OCI-LY1 (cell line): ENCODE measurements at regions not wholly inside any gene's neighbourhood (a gene's known extent, or its start where the extent isn't known, plus 50 kb on each side); places are given as distances from the start of the nearest gene placed in this dataset.

Experiments used
- EZH2 ChIP-seq: fragments of 200-600 bp; sonication (generic), shearing (Covaris generic); IDR thresholded peaks from 2 replicates; pipeline ENCODE4 v1.8.0; 2017; ENCODE audit warnings: borderline replicate concordance, mixed run types, mild to moderate bottlenecking, antibody characterized with exemption, low read length, moderate library complexity, mixed read lengths
- TF ChIP-seq, protein P1 (sequence below): fragments of 200-600 bp; sonication (generic), shearing (Covaris generic); IDR thresholded peaks from 2 replicates; pipeline ENCODE4 v1.5.1; 2017; ENCODE audit warnings: mild to moderate bottlenecking, antibody characterized with exemption, low read length, moderate library complexity, mixed read lengths

GRCh38 chr14:61109288-61109687 is 128.2 kb downstream of the SLC38A6 start:
- TF ChIP-seq, protein P1, sequence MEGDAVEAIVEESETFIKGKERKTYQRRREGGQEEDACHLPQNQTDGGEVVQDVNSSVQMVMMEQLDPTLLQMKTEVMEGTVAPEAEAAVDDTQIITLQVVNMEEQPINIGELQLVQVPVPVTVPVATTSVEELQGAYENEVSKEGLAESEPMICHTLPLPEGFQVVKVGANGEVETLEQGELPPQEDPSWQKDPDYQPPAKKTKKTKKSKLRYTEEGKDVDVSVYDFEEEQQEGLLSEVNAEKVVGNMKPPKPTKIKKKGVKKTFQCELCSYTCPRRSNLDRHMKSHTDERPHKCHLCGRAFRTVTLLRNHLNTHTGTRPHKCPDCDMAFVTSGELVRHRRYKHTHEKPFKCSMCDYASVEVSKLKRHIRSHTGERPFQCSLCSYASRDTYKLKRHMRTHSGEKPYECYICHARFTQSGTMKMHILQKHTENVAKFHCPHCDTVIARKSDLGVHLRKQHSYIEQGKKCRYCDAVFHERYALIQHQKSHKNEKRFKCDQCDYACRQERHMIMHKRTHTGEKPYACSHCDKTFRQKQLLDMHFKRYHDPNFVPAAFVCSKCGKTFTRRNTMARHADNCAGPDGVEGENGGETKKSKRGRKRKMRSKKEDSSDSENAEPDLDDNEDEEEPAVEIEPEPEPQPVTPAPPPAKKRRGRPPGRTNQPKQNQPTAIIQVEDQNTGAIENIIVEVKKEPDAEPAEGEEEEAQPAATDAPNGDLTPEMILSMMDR = no peak
- no peak for TF ChIP-seq EZH2
